Mesendoderm (in vitro differentiated cells): ENCODE measurements at regions not wholly inside any gene's neighbourhood (a gene's known extent, or its start where the extent isn't known, plus 50 kb on each side); places are given as distances from the start of the nearest gene placed in this dataset.
A peak's percentile ranks its signal among the peaks of the same experiment; 100 is the strongest.
"Not testable (repeated sequence)": the region's sequence is repeated elsewhere in the genome, so short reads cannot be mapped to it uniquely, and the experiment has no call there.

Experiments used
- DNase-seq: peaks from one replicate; pipeline ENCODE4 v3.0.0; 2013
- H2AK5ac ChIP-seq: 2 replicates; pipeline ENCODE4 v1.6.1; 2013; ENCODE audit warnings: low read length, inconsistent platforms
- H2BK120ac ChIP-seq: 2 replicates; pipeline ENCODE4 v1.6.1; 2013; ENCODE audit warnings: low read depth, mild to moderate bottlenecking, low read length, moderate library complexity, mixed read lengths
- H2BK15ac ChIP-seq: replicated peaks from 2 replicates; pipeline ENCODE4 v1.6.1; 2013; ENCODE audit warnings: low read depth, mild to moderate bottlenecking, moderate library complexity
- H2BK5ac ChIP-seq: 2 replicates; pipeline ENCODE4 v1.6.1; 2013; ENCODE audit warnings: low read length, inconsistent platforms
- H3K18ac ChIP-seq: 2 replicates; pipeline ENCODE4 v1.6.1; 2013; ENCODE audit warnings: mild to moderate bottlenecking, low read length, mixed read lengths
- H3K23ac ChIP-seq: one replicate; pipeline ENCODE4 v1.6.1; 2013; ENCODE audit warnings: low read length
- H3K27ac ChIP-seq: 2 replicates; pipeline ENCODE4 v1.5.1; 2013; ENCODE audit warnings: low read depth, mild to moderate bottlenecking, inconsistent platforms, low read length, moderate library complexity
- H3K27me3 ChIP-seq: 2 replicates; pipeline ENCODE4 v1.6.1; 2013; ENCODE audit warnings: low read length, control low read depth, mild to moderate bottlenecking, inconsistent platforms; ENCODE audit not compliant: insufficient read depth, poor library complexity
- H3K36me3 ChIP-seq: 2 replicates; pipeline ENCODE4 v1.6.1; 2013; ENCODE audit warnings: low read length, inconsistent platforms; ENCODE audit not compliant: control insufficient read depth, insufficient read depth
- H3K4ac ChIP-seq: one replicate; pipeline ENCODE4 v1.6.1; 2013; ENCODE audit warnings: low read depth, mild to moderate bottlenecking, low read length, moderate library complexity
- H3K4me1 ChIP-seq: 2 replicates; pipeline ENCODE4 v1.6.1; 2013; ENCODE audit warnings: low read depth, low read length, inconsistent platforms; ENCODE audit not compliant: control insufficient read depth
- H3K4me2 ChIP-seq: 2 replicates; pipeline ENCODE4 v1.6.1; 2013; ENCODE audit warnings: low read length
- H3K4me3 ChIP-seq: 2 replicates; pipeline ENCODE4 v1.5.1; 2013; ENCODE audit warnings: mild to moderate bottlenecking, low read length
- H3K56ac ChIP-seq: one replicate; pipeline ENCODE4 v1.6.1; 2013; ENCODE audit warnings: low read length
- H3K79me1 ChIP-seq: 2 replicates; pipeline ENCODE4 v1.6.1; 2013; ENCODE audit warnings: low read length, inconsistent platforms
- H3K79me2 ChIP-seq: 2 replicates; pipeline ENCODE4 v1.6.1; 2013; ENCODE audit warnings: mild to moderate bottlenecking, low read length; ENCODE audit not compliant: control insufficient read depth, insufficient read depth
- H3K9ac ChIP-seq: 2 replicates; pipeline ENCODE4 v1.6.1; 2013; ENCODE audit warnings: low read length, inconsistent platforms
- H4K5ac ChIP-seq: one replicate; pipeline ENCODE4 v1.6.1; 2013; ENCODE audit warnings: low read length
- H4K8ac ChIP-seq: one replicate; pipeline ENCODE4 v1.6.1; 2013; ENCODE audit warnings: low read depth, mild to moderate bottlenecking, control low read depth, low read length, moderate library complexity
- WGBS: extraction: QIAGEN DNeasy Blood & Tissue Kit; methylation state at CpG from one replicate; pipeline ENCODE4 v1.1.7; 2013; ENCODE audit warnings: low lambda C conversion rate, missing lambda C conversion rate; ENCODE audit not compliant: insufficient coverage; ENCODE audit errors: extremely low coverage; 5-methylcytosine and 5-hydroxymethylcytosine counted together

DNA sequence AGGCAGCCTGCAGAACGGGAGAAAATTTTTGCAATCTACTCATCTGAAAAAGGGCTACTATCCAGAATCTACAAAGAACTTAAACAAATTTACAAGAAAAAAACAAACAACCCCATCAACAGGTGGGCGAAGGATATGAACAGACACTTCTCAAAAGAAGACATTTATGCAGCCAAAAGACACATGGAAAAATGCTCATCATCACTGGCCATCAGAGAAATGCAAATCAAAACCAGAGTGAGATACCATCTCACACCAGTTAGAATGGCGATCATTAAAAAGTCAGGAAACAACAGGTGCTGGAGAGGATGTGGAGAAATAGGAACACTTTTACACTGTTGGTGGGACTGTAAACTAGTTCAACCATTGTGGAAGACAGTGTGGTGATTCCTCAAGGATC lies 113.7 kb upstream of the FBXL17 start:
- H3K4me2 ChIP-seq, DNase-seq, H2BK5ac ChIP-seq, H3K56ac ChIP-seq, H3K27me3 ChIP-seq, H3K4me1 ChIP-seq, H3K4ac ChIP-seq, H3K9ac ChIP-seq, H4K8ac ChIP-seq, H4K5ac ChIP-seq, H2BK15ac ChIP-seq, H2AK5ac ChIP-seq, H3K4me3 ChIP-seq, H2BK120ac ChIP-seq, H3K23ac ChIP-seq, H3K18ac ChIP-seq, H3K79me2 ChIP-seq, H3K27ac ChIP-seq, H3K36me3 ChIP-seq, H3K79me1 ChIP-seq: not testable (repeated sequence)
- no CpG with 5 or more reads among the region's 3 CpGs for WGBS

DNA sequence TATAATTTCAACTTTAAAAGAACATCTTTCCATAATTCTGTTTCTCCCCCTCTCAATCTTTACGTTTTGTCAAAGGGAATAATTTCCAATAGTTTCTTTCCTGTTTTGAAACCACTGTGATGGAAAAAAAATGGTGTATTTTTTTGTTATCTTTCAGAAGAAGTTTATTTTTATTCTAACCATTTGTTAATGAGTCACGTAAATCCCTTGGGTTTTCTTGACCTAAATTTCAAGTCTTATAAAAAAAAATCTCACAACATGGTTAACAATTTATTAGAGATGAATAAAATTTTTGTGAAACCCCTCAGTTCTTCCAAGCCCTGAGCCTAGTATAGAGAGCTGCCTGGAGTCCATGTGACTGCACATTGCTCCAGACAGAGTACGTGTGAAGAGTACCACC lies 106.1 kb upstream of the FBXL17 start:
- Histone ChIP-seq H3K4me1 (peaks cover 2% of the 10 kb centered on the region), H4K5ac (no peak overlapping the region), H3K56ac (no peak overlapping the region), H3K36me3 (no peaks in the 10 kb centered on the region), H3K18ac (no peak overlapping the region), H3K4ac (no peak overlapping the region), H2BK15ac (no peak overlapping the region), H2AK5ac (no peak overlapping the region), H3K27ac (no peak overlapping the region), H3K79me1 (no peaks in the 10 kb centered on the region), H3K23ac (no peak overlapping the region), H3K4me2 (no peak overlapping the region), H3K79me2 (no peaks in the 10 kb centered on the region), H3K27me3 (no peaks in the 10 kb centered on the region), H2BK120ac (no peak overlapping the region), H3K9ac (no peak overlapping the region), H3K4me3 (no peak overlapping the region), H4K8ac (no peak overlapping the region), H2BK5ac (no peak overlapping the region)
- no peak for DNase-seq
- WGBS: no CpG with 5 or more reads among the region's 3 CpGs

DNA sequence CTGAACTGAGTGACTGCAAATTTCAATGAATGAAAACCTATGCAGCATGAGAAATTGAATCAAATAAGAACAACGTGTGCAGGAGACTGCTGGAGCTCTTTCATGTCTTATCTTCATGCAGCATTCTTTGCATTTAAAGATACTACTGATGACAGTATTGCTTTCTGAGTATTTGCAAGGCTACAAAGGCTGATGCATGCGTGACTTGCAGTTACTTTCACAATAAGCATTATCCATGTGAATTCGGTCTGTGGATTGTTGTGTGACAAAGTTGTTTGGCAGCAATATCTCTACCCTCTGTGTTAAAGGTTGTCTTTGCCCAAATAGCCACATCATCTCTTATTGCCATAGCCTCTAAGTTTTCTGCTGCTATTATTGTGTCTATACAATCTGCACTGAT lies 102.1 kb upstream of the FBXL17 start:
- Histone ChIP-seq H3K79me1 (no peaks in the 10 kb centered on the region), H3K36me3 (no peaks in the 10 kb centered on the region), H3K23ac (no peak overlapping the region), H3K4ac (no peak overlapping the region), H3K9ac (no peak overlapping the region), H2BK120ac (no peak overlapping the region), H2BK15ac (no peak overlapping the region), H4K8ac (no peak overlapping the region), H3K4me2 (no peak overlapping the region), H4K5ac (no peak overlapping the region), H2BK5ac (no peak overlapping the region), H3K18ac (no peak overlapping the region), H3K4me3 (no peak overlapping the region), H3K27me3 (no peaks in the 10 kb centered on the region), H3K79me2 (no peaks in the 10 kb centered on the region), H2AK5ac (no peak overlapping the region), H3K4me1 (peaks cover 2% of the 10 kb centered on the region), H3K56ac (no peak overlapping the region), H3K27ac (no peak overlapping the region)
- no peak for DNase-seq
- no CpG with 5 or more reads among the region's 3 CpGs for WGBS

GRCh38 chr5:108481355-108481931 lies 99.5 kb upstream of the FBXL17 start:
- Histone ChIP-seq H3K79me2 (no peaks in the 10 kb centered on the region), H3K9ac (no peak overlapping the region), H3K18ac (no peak overlapping the region), H3K56ac (no peak overlapping the region), H3K27ac (no peak overlapping the region), H2BK120ac (no peak overlapping the region), H3K36me3 (no peaks in the 10 kb centered on the region), H3K4me3 (no peak overlapping the region), H3K27me3 (no peaks in the 10 kb centered on the region), H3K4ac (no peak overlapping the region), H4K8ac (no peak overlapping the region), H2BK15ac (no peak overlapping the region), H2AK5ac (no peak overlapping the region), H4K5ac (no peak overlapping the region), H2BK5ac (no peak overlapping the region), H3K79me1 (no peaks in the 10 kb centered on the region), H3K23ac (no peak overlapping the region), H3K4me2 (no peak overlapping the region), H3K4me1 (peaks cover 2% of the 10 kb centered on the region)
- WGBS: no CpG with 5 or more reads among the region's 8 CpGs
- peak; percentile 77 for DNase-seq

GRCh38 chr5:108472237-108472636 lies 90.3 kb upstream of the FBXL17 start:
- no peak overlapping the region for H2BK15ac ChIP-seq
- no peak overlapping the region for H2BK5ac ChIP-seq
- no peak overlapping the region for H3K4ac ChIP-seq
- H2AK5ac ChIP-seq: no peak overlapping the region
- H3K27ac ChIP-seq: no peak overlapping the region
- no peaks in the 10 kb centered on the region for H3K36me3 ChIP-seq
- no peak overlapping the region for H4K8ac ChIP-seq
- no peaks in the 10 kb centered on the region for H3K79me2 ChIP-seq
- H3K23ac ChIP-seq: no peak overlapping the region
- no peak overlapping the region for H3K56ac ChIP-seq
- H4K5ac ChIP-seq: no peak overlapping the region
- H3K4me1 ChIP-seq: no peaks in the 10 kb centered on the region
- peak; percentile 75 for DNase-seq
- WGBS: no CpG with 5 or more reads among the region's 3 CpGs
- no peak overlapping the region for H3K9ac ChIP-seq
- no peak overlapping the region for H3K18ac ChIP-seq
- no peak overlapping the region for H2BK120ac ChIP-seq
- no peaks in the 10 kb centered on the region for H3K79me1 ChIP-seq
- H3K4me2 ChIP-seq: no peak overlapping the region
- no peak overlapping the region for H3K4me3 ChIP-seq
- no peaks in the 10 kb centered on the region for H3K27me3 ChIP-seq

DNA sequence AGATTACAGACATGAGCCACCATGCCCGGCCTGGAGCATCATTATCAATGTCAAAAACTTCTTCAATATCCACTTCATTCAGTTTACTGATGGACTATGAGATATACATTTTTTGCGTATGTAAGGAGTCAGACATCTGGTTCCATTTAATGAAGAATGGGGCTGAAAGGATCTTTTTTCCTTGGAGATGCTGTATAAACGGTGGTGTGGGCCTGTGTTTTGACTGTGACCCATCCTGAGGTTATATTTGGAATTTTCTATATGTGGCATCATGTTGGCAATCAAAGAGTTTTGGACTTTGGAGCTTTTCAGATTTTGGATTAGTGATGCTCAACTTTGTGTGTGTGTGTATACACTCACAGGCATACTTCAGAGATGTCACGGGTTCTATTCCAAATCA lies 85.7 kb upstream of the FBXL17 start:
- H3K4me1 ChIP-seq: no peaks in the 10 kb centered on the region
- no peak overlapping the region for H3K4me3 ChIP-seq
- H3K4me2 ChIP-seq: no peak overlapping the region
- no peak overlapping the region for H2AK5ac ChIP-seq
- H3K18ac ChIP-seq: no peak overlapping the region
- no peak overlapping the region for H4K8ac ChIP-seq
- no peak overlapping the region for H2BK15ac ChIP-seq
- no peaks in the 10 kb centered on the region for H3K79me2 ChIP-seq
- DNase-seq: no peak
- H3K9ac ChIP-seq: no peak overlapping the region
- H3K36me3 ChIP-seq: no peaks in the 10 kb centered on the region
- no peak overlapping the region for H3K4ac ChIP-seq
- WGBS: no CpG with 5 or more reads among the region's 4 CpGs
- no peak overlapping the region for H2BK5ac ChIP-seq
- no peak overlapping the region for H3K27ac ChIP-seq
- H3K23ac ChIP-seq: no peak overlapping the region
- no peaks in the 10 kb centered on the region for H3K27me3 ChIP-seq
- H2BK120ac ChIP-seq: no peak overlapping the region
- H3K79me1 ChIP-seq: no peaks in the 10 kb centered on the region
- H4K5ac ChIP-seq: no peak overlapping the region
- H3K56ac ChIP-seq: no peak overlapping the region
